Calu3 (cell line): ENCODE measurements at regions not wholly inside any gene's neighbourhood (a gene's known extent, or its start where the extent isn't known, plus 50 kb on each side); places are given as distances from the start of the nearest gene placed in this dataset.
"Not testable (repeated sequence)": the region's sequence is repeated elsewhere in the genome, so short reads cannot be mapped to it uniquely, and the experiment has no call there.

Experiments
- BruUV-seq: library from RNA; stranded (reverse); fragments of 400-500 nt; replicated peaks from 2 replicates; lab custom pipeline; 2021; lab: Mats Ljungman, UMichigan
- CTCF ChIA-PET: fragments of 300-600 bp; sonication (Branson Sonifier 250); formaldehyde crosslinking; loops from one replicate; lab custom pipeline; 2022; ENCODE audit warnings: antibody characterized with exemption; lab: Charles Lee
- DNase-seq: peaks from one replicate; pipeline ENCODE4 v3.0.0; 2022
- H3K27ac Mint-ChIP-seq: one replicate; pipeline ENCODE4 v1.8.0; 2022; ENCODE audit warnings: mixed read lengths; ENCODE audit not compliant: unreplicated experiment
- H3K27me3 Mint-ChIP-seq: one replicate; pipeline ENCODE4 v1.8.0; 2022; ENCODE audit warnings: mixed read lengths; ENCODE audit not compliant: unreplicated experiment
- H3K36me3 Mint-ChIP-seq: one replicate; pipeline ENCODE4 v1.8.0; 2022; ENCODE audit warnings: mild to moderate bottlenecking, moderate library complexity, mixed read lengths; ENCODE audit not compliant: insufficient read depth, unreplicated experiment
- H3K4me1 Mint-ChIP-seq: one replicate; pipeline ENCODE4 v1.8.0; 2022; ENCODE audit warnings: mild to moderate bottlenecking, low read depth, mixed read lengths; ENCODE audit not compliant: unreplicated experiment
- H3K4me3 Mint-ChIP-seq: one replicate; pipeline ENCODE4 v1.8.0; 2022; ENCODE audit warnings: mild to moderate bottlenecking, low read depth, moderate library complexity, mixed read lengths; ENCODE audit not compliant: unreplicated experiment
- H3K9me3 Mint-ChIP-seq: one replicate; pipeline ENCODE4 v1.8.0; 2022; ENCODE audit warnings: low read depth, mixed read lengths; ENCODE audit not compliant: unreplicated experiment
- CTCF ChIP-seq: fragments of 200-600 bp; IDR thresholded peaks from one replicate; pipeline ENCODE4 v1.8.0; 2022; ENCODE audit warnings: antibody characterized with exemption; ENCODE audit not compliant: unreplicated experiment
- intact Hi-C: fragments of 100-400 bp; cut with micrococcal nuclease; formaldehyde crosslinking; loops from one replicate; pipeline ENCODE4 v1.10.0; 2022; ENCODE audit not compliant: unreplicated experiment

- no peak for TF ChIP-seq CTCF
- Mint-ChIP-seq H3K9me3 (peaks cover 7% of the 10 kb centered on the region), H3K36me3 (no peaks in the 10 kb centered on the region), H3K27me3 (no peaks in the 10 kb centered on the region), H3K4me3 (no peak overlapping the region), H3K27ac (no peak overlapping the region), H3K4me1 (no peaks in the 10 kb centered on the region)
- intact Hi-C loops = no loop called here
- DNase-seq = no peak
- CTCF ChIA-PET = no interaction called here
- no TSS peak for BruUV-seq
These were observed 658.7 kb downstream of the JRKL start for GRCh38 chr11:97048481-97048880.

- TF ChIP-seq CTCF = no peak
- H3K36me3 Mint-ChIP-seq = no peaks in the 10 kb centered on the region
- H3K4me3 Mint-ChIP-seq = no peak overlapping the region
- no peaks in the 10 kb centered on the region for H3K4me1 Mint-ChIP-seq
- no TSS peak for BruUV-seq
- no peak overlapping the region for H3K27ac Mint-ChIP-seq
- intact Hi-C loops = no loop called here
- no peaks in the 10 kb centered on the region for H3K27me3 Mint-ChIP-seq
- no peak for DNase-seq
- CTCF ChIA-PET = no interaction called here
- peaks cover 4% of the 10 kb centered on the region for H3K9me3 Mint-ChIP-seq
These were observed 670.4 kb downstream of the JRKL start for GRCh38 chr11:97060184-97060583.

GRCh38 chr11:97069160-97069559 is 679.3 kb downstream of the JRKL start:
- no peaks in the 10 kb centered on the region for H3K36me3 Mint-ChIP-seq
- DNase-seq = no peak
- H3K27me3 Mint-ChIP-seq = no peaks in the 10 kb centered on the region
- CTCF ChIA-PET = no interaction called here
- H3K4me1 Mint-ChIP-seq = no peaks in the 10 kb centered on the region
- no peak for TF ChIP-seq CTCF
- no peak overlapping the region for H3K4me3 Mint-ChIP-seq
- intact Hi-C loops = no loop called here
- peaks cover 9% of the 10 kb centered on the region for H3K9me3 Mint-ChIP-seq
- BruUV-seq = no TSS peak
- no peak overlapping the region for H3K27ac Mint-ChIP-seq

- Mint-ChIP-seq H3K4me3 (no peak overlapping the region), H3K36me3 (no peaks in the 10 kb centered on the region), H3K4me1 (no peaks in the 10 kb centered on the region), H3K27ac (no peak overlapping the region), H3K9me3 (peaks cover 7% of the 10 kb centered on the region), H3K27me3 (no peaks in the 10 kb centered on the region)
- BruUV-seq = no TSS peak
- DNase-seq = no peak
- CTCF ChIA-PET = no interaction called here
- intact Hi-C loops = no loop called here
- no peak for TF ChIP-seq CTCF
These were observed 682.6 kb downstream of the JRKL start for GRCh38 chr11:97072420-97072819.

GRCh38 chr11:97076666-97077065 is 686.9 kb downstream of the JRKL start:
- H3K27ac Mint-ChIP-seq, H3K4me1 Mint-ChIP-seq, BruUV-seq, DNase-seq, intact Hi-C loops, H3K27me3 Mint-ChIP-seq, H3K36me3 Mint-ChIP-seq, H3K4me3 Mint-ChIP-seq, H3K9me3 Mint-ChIP-seq, CTCF ChIA-PET: not testable (repeated sequence)
